Nephron (organoid): ENCODE measurements at regions not wholly inside any gene's neighbourhood (a gene's known extent, or its start where the extent isn't known, plus 50 kb on each side); places are given as distances from the start of the nearest gene placed in this dataset.

Experiments used
- H3K27ac Mint-ChIP-seq, 3 experiments: 2 replicates each; pipeline ENCODE4 v1.8.0; 2020; ENCODE audit warnings: mixed read lengths in 3 of 3, mild to moderate bottlenecking in 2 of 3, moderate library complexity in 1 of 3
- H3K27me3 Mint-ChIP-seq: 2 replicates; pipeline ENCODE4 v1.8.0; 2021; ENCODE audit warnings: low read depth, mild to moderate bottlenecking, moderate library complexity, mixed read lengths
- H3K36me3 Mint-ChIP-seq: 2 replicates; pipeline ENCODE4 v1.8.0; 2020; ENCODE audit warnings: low read depth, mixed read lengths
- H3K4me1 Mint-ChIP-seq: 2 replicates; pipeline ENCODE4 v1.8.0; 2020; ENCODE audit warnings: mixed read lengths
- H3K4me3 Mint-ChIP-seq, 3 experiments: 2 replicates each; pipeline ENCODE4 v1.8.0; 2020; ENCODE audit warnings: mild to moderate bottlenecking in 3 of 3, mixed read lengths in 3 of 3, moderate library complexity in 2 of 3
- H3K9me3 Mint-ChIP-seq: 2 replicates; pipeline ENCODE4 v1.8.0; 2020; ENCODE audit warnings: mixed read lengths
- TF ChIP-seq, protein P1 (sequence below), 3 experiments: fragments of 200-600 bp; sonication (generic); IDR thresholded peaks; one replicate each; pipeline ENCODE4 v1.5.0; 2021; ENCODE audit warnings: antibody characterized with exemption in 3 of 3; ENCODE audit not compliant: unreplicated experiment in 3 of 3

DNA sequence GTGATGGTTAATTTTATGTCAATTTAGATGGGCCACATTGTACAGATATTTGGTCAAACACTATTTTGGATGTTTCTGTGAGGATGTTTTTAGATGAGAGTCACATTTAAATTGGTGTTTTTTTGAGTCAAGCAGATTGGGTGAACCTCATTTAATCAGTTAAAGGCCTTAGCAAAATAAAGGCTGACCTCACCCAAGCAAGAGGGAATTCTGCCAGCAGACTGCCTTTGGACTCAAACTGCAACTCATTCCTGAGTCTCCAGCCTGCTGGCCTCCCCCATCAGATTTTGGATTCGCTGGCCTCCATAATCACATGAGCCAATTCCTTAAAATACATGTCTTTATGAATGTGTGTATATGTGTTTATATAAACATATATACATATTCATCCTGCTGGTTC, 282.7 kb upstream of the POU5F2 start:
- Mint-ChIP-seq H3K9me3 (peaks cover 10% of the 10 kb centered on the region), H3K4me1 (no peaks in the 10 kb centered on the region), H3K27ac (no peak overlapping the region)

DNA sequence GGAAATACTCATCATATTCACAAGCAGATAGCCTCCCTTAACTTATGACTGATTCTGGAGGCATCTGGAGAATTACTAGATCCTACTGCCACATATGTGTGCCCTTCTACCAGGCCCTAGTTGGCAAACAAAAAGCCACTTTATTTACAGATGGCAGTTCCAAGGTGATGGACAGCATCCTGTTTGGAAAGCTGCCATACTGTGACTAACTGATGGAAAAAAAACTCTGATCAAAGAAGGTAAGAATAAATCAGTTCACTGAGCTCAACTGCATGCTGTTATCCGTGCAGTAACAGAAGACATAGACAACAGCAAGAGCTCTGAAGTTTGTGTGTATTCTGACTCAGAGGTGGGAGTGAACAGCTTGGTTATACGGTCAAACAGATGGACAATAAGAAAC, 279.8 kb upstream of the POU5F2 start:
- Mint-ChIP-seq H3K27ac (no peak overlapping the region), H3K9me3 (peaks cover 33% of the 10 kb centered on the region), H3K4me1 (no peaks in the 10 kb centered on the region), H3K4me3 (no peak overlapping the region), H3K27me3 (no peaks in the 10 kb centered on the region), H3K36me3 (peaks cover 60% of the 10 kb centered on the region)
- TF ChIP-seq, protein P1, sequence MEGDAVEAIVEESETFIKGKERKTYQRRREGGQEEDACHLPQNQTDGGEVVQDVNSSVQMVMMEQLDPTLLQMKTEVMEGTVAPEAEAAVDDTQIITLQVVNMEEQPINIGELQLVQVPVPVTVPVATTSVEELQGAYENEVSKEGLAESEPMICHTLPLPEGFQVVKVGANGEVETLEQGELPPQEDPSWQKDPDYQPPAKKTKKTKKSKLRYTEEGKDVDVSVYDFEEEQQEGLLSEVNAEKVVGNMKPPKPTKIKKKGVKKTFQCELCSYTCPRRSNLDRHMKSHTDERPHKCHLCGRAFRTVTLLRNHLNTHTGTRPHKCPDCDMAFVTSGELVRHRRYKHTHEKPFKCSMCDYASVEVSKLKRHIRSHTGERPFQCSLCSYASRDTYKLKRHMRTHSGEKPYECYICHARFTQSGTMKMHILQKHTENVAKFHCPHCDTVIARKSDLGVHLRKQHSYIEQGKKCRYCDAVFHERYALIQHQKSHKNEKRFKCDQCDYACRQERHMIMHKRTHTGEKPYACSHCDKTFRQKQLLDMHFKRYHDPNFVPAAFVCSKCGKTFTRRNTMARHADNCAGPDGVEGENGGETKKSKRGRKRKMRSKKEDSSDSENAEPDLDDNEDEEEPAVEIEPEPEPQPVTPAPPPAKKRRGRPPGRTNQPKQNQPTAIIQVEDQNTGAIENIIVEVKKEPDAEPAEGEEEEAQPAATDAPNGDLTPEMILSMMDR (IDR thresholded peaks at IDR 0.05; ENCODE audit: unreplicated experiment in 3 of 3), result no peak

More for the DNA sequence above, 282.7 kb upstream of the POU5F2 start:
- Mint-ChIP-seq H3K4me3 (no peak overlapping the region), H3K36me3 (peaks cover 33% of the 10 kb centered on the region), H3K27me3 (no peaks in the 10 kb centered on the region)
- TF ChIP-seq, protein P1 (IDR thresholded peaks at IDR 0.05; ENCODE audit: unreplicated experiment in 3 of 3), result no peak

DNA sequence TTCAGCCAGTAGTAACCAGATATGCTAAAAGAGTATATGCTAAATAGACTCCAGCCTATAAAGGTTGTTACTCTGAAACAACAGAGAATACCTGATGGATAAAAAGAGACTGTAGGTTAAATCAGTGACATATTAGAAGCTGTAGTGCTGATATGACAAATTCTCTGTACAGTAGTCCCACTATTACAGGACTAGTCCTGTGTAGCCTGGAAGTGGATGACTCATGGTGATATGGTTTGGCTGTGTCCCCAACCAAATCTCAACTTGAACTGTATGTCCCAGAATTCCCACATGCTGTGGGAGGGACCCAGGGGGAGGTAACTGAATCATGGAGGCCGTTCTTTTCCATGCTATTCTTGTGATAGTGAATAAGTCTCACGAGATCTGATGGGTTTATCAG, 276.2 kb upstream of the POU5F2 start:
- Mint-ChIP-seq H3K4me1 (no peaks in the 10 kb centered on the region), H3K4me3 (no peak overlapping the region), H3K9me3 (peaks cover 53% of the 10 kb centered on the region), H3K27me3 (no peaks in the 10 kb centered on the region), H3K27ac (no peak overlapping the region), H3K36me3 (peaks cover 90% of the 10 kb centered on the region)
- TF ChIP-seq, protein P1 (IDR thresholded peaks at IDR 0.05; ENCODE audit: unreplicated experiment in 3 of 3), result no peak

DNA sequence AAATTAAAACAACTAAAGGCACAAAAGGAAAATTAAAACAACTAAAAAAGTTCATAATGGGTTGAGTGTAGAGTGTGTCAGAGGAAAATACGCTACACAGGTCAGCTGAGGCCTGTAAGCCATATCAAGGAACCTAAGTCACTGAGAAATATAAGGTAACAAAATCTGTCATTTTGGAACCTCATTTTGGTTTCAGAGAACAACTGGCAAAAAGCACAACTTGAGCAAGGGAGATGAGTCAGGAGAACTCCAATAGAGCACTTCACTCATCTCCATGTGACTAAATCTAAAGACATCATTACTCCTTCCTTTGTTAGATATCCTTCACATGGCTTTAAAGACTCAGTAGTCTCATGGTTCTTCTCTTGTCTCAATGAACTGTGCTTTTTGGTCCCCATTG, 269.4 kb upstream of the POU5F2 start:
- Mint-ChIP-seq H3K4me1 (no peaks in the 10 kb centered on the region), H3K27ac (no peak overlapping the region), H3K27me3 (no peaks in the 10 kb centered on the region), H3K4me3 (no peak overlapping the region), H3K36me3 (peaks cover 45% of the 10 kb centered on the region), H3K9me3 (peaks cover 17% of the 10 kb centered on the region)
- TF ChIP-seq, protein P1 (IDR thresholded peaks at IDR 0.05; ENCODE audit: unreplicated experiment in 3 of 3), result no peak

DNA sequence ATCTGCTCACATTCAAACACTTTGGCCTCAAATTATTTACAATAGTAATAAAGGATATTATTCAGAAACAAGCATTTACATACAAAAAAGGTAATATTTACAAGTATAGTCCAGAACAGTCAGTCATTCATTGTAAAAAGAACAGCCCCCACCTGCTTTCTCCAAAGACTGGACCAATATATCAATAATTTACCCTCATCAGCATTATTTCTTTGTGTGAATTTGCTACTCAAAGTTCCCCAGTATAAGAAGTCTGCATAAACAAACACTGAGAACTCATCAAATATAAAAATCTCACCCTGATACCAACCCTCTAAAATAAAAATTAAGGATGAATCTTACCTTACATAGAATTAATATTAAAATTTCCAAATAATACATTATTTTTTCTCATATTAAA, 267.8 kb upstream of the POU5F2 start:
- H3K9me3 Mint-ChIP-seq, result peaks cover 2% of the 10 kb centered on the region
- no peak overlapping the region for H3K27ac Mint-ChIP-seq
- no peaks in the 10 kb centered on the region for H3K27me3 Mint-ChIP-seq
- H3K36me3 Mint-ChIP-seq, result peaks cover 29% of the 10 kb centered on the region
- H3K4me3 Mint-ChIP-seq, result no peak overlapping the region
- no peaks in the 10 kb centered on the region for H3K4me1 Mint-ChIP-seq
- TF ChIP-seq, protein P1 (IDR thresholded peaks at IDR 0.05; ENCODE audit: unreplicated experiment in 3 of 3), result no peak

DNA sequence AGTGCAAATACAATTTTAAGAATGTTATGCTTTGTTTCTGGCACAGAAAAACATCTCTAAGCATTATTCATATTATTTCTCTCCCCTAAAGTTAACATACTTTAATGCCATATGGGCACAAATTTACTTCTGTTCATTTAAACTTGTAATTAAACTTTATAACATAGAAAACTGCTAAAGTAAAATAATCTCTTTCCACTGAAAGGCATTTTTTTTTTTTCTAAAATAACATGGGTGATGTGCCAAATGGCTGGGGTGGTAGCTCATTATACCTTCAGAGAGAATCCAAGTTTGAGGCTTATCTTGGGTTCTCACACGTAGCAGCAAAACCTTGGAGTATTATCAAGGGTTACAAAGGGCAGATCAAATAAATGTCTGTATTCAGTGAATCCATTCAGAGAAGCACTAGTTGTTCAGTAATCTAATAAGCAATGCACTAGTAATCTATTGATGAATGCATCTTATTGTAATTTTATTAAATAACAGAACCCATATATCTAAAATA, 257.6 kb upstream of the POU5F2 start:
- no peaks in the 10 kb centered on the region for H3K4me1 Mint-ChIP-seq
- no peak overlapping the region for H3K27ac Mint-ChIP-seq
- no peaks in the 10 kb centered on the region for H3K27me3 Mint-ChIP-seq
- TF ChIP-seq, protein P1 (IDR thresholded peaks at IDR 0.05; ENCODE audit: unreplicated experiment in 3 of 3), result no peak
- H3K36me3 Mint-ChIP-seq, result peaks cover 23% of the 10 kb centered on the region
- H3K4me3 Mint-ChIP-seq, result no peak overlapping the region
- H3K9me3 Mint-ChIP-seq, result peaks cover 15% of the 10 kb centered on the region
